PFSK-1 (cell line): ENCODE measurements at regions not wholly inside any gene's neighbourhood (a gene's known extent, or its start where the extent isn't known, plus 50 kb on each side); places are given as distances from the start of the nearest gene placed in this dataset.

ENCODE experiments used
- POLR2AphosphoS5 ChIP-seq: IDR thresholded peaks from 2 replicates; pipeline ENCODE4 v1.6.1; 2012; ENCODE audit warnings: low read depth, mild to moderate bottlenecking, control low read depth, low read length, moderate library complexity
- SIN3A ChIP-seq: IDR thresholded peaks from 2 replicates; pipeline ENCODE4 v1.6.1; 2012; ENCODE audit warnings: mild to moderate bottlenecking, low read length, moderate library complexity, borderline replicate concordance; ENCODE audit not compliant: insufficient read depth
- TAF1 ChIP-seq: IDR thresholded peaks from 2 replicates; pipeline ENCODE4 v1.6.1; 2012; ENCODE audit warnings: low read length, control low read depth, borderline replicate concordance; ENCODE audit not compliant: insufficient read depth
- TF ChIP-seq, protein P1 (sequence below), 2 experiments: IDR thresholded peaks; 2 replicates each; pipeline versions ENCODE4 v1.6.1 to v1.8.0; 2011 to 2012; ENCODE audit warnings: low read depth in 2 of 2, low read length in 2 of 2, control low read depth in 1 of 2, inconsistent platforms in 1 of 2, mild to moderate bottlenecking in 1 of 2, moderate library complexity in 1 of 2; ENCODE audit not compliant: insufficient read depth in 1 of 2

DNA sequence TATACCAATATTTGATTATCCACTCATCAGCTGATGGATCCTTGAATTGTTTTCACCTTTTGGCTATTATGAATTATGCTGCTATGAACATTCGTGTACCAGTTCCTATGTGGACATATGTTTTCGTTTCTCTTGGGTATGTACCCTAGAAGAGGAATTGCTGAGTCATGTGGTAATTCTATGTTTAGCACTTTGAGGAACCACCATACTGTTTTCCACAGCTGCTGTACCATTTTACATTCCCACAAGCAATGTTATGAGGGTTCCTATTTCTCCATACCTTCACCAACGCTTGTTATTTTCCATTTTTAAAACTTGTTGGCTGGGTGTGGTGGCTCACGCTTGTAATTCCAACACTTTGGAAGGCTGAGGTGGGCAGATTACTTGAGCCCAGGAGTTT lies 62.9 kb downstream of the RPLP1 start:
- no peak for TF ChIP-seq SIN3A
- no peak for TF ChIP-seq TAF1
- TF ChIP-seq POLR2AphosphoS5 = no peak
- TF ChIP-seq, protein P1, sequence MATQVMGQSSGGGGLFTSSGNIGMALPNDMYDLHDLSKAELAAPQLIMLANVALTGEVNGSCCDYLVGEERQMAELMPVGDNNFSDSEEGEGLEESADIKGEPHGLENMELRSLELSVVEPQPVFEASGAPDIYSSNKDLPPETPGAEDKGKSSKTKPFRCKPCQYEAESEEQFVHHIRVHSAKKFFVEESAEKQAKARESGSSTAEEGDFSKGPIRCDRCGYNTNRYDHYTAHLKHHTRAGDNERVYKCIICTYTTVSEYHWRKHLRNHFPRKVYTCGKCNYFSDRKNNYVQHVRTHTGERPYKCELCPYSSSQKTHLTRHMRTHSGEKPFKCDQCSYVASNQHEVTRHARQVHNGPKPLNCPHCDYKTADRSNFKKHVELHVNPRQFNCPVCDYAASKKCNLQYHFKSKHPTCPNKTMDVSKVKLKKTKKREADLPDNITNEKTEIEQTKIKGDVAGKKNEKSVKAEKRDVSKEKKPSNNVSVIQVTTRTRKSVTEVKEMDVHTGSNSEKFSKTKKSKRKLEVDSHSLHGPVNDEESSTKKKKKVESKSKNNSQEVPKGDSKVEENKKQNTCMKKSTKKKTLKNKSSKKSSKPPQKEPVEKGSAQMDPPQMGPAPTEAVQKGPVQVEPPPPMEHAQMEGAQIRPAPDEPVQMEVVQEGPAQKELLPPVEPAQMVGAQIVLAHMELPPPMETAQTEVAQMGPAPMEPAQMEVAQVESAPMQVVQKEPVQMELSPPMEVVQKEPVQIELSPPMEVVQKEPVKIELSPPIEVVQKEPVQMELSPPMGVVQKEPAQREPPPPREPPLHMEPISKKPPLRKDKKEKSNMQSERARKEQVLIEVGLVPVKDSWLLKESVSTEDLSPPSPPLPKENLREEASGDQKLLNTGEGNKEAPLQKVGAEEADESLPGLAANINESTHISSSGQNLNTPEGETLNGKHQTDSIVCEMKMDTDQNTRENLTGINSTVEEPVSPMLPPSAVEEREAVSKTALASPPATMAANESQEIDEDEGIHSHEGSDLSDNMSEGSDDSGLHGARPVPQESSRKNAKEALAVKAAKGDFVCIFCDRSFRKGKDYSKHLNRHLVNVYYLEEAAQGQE (IDR thresholded peaks at IDR 0.05; ENCODE audit: insufficient read depth in 1 of 2, low read depth in 2 of 2, low read length in 2 of 2) = no peak
